H9 (cell line): ENCODE measurements at regions not wholly inside any gene's neighbourhood (a gene's known extent, or its start where the extent isn't known, plus 50 kb on each side); places are given as distances from the start of the nearest gene placed in this dataset.
A peak's percentile ranks its signal among the peaks of the same experiment; 100 is the strongest.

Source experiments
- DNase-seq: peaks from one replicate; pipeline ENCODE4 v3.0.0-alpha.2; 2017
- H2AFZ ChIP-seq: one replicate; pipeline ENCODE4 v1.6.1; 2013; ENCODE audit warnings: mild to moderate bottlenecking, low read length, control low read depth, moderate library complexity
- H2AK5ac ChIP-seq: 2 replicates; pipeline ENCODE4 v1.6.1; 2013; ENCODE audit warnings: low read length, control low read depth, mixed read lengths; ENCODE audit not compliant: insufficient read length
- H2BK120ac ChIP-seq: one replicate; pipeline ENCODE4 v1.6.1; 2013; ENCODE audit warnings: low read depth, mild to moderate bottlenecking, low read length, control low read depth, inconsistent platforms; ENCODE audit not compliant: poor library complexity, severe bottlenecking
- H2BK12ac ChIP-seq: 2 replicates; pipeline ENCODE4 v1.6.1; 2013; ENCODE audit warnings: low read length, control low read depth, mixed read lengths, low read depth; ENCODE audit not compliant: insufficient read length
- H2BK15ac ChIP-seq: 2 replicates; pipeline ENCODE4 v1.6.1; 2013; ENCODE audit warnings: low read depth, low read length, control low read depth
- H2BK20ac ChIP-seq: one replicate; pipeline ENCODE4 v1.6.1; 2013; ENCODE audit warnings: low read depth, mild to moderate bottlenecking, low read length, control low read depth, inconsistent platforms; ENCODE audit not compliant: poor library complexity, severe bottlenecking
- H2BK5ac ChIP-seq: 2 replicates; pipeline ENCODE4 v1.6.1; 2013; ENCODE audit warnings: low read length, control low read depth, mixed read lengths; ENCODE audit not compliant: insufficient read length
- H3K14ac ChIP-seq: 2 replicates; pipeline ENCODE4 v1.6.1; 2013; ENCODE audit warnings: low read length, control low read depth; ENCODE audit not compliant: insufficient read depth
- H3K18ac ChIP-seq: 2 replicates; pipeline ENCODE4 v1.6.1; 2013; ENCODE audit warnings: low read depth, mild to moderate bottlenecking, mixed read lengths, low read length, control low read depth; ENCODE audit not compliant: insufficient read length
- H3K23ac ChIP-seq: 2 replicates; pipeline ENCODE4 v1.6.1; 2013; ENCODE audit warnings: low read length, control low read depth, mixed read lengths, low read depth; ENCODE audit not compliant: insufficient read length
- H3K23me2 ChIP-seq: 2 replicates; pipeline ENCODE4 v1.6.1; 2013; ENCODE audit warnings: low read depth, mild to moderate bottlenecking, mixed read lengths, low read length, control low read depth; ENCODE audit not compliant: insufficient read length, poor library complexity, severe bottlenecking
- H3K27ac ChIP-seq: 2 replicates; pipeline ENCODE4 v1.5.1; 2013; ENCODE audit warnings: low read length, control low read depth, mixed read lengths, low read depth; ENCODE audit not compliant: insufficient read length
- H3K27me3 ChIP-seq: 2 replicates; pipeline ENCODE4 v1.6.1; 2013; ENCODE audit warnings: low read length, control low read depth, inconsistent platforms; ENCODE audit not compliant: insufficient read depth
- H3K4ac ChIP-seq: 2 replicates; pipeline ENCODE4 v1.6.1; 2013; ENCODE audit warnings: low read depth, mild to moderate bottlenecking, control low read depth, inconsistent platforms, low read length, moderate library complexity
- H3K4me1 ChIP-seq: 2 replicates; pipeline ENCODE4 v1.6.1; 2013; ENCODE audit warnings: low read length, control low read depth, inconsistent platforms; ENCODE audit not compliant: insufficient read depth
- H3K4me2 ChIP-seq: 2 replicates; pipeline ENCODE4 v1.6.1; 2013; ENCODE audit warnings: low read length, control low read depth, mixed read lengths; ENCODE audit not compliant: insufficient read length, insufficient read depth
- H3K56ac ChIP-seq: 2 replicates; pipeline ENCODE4 v1.6.1; 2013; ENCODE audit warnings: low read depth, mild to moderate bottlenecking, mixed read lengths, low read length, control low read depth; ENCODE audit not compliant: insufficient read length
- H3K79me1 ChIP-seq: 2 replicates; pipeline ENCODE4 v1.6.1; 2013; ENCODE audit warnings: low read depth, mild to moderate bottlenecking, moderate library complexity, low read length, control low read depth, inconsistent platforms; ENCODE audit not compliant: insufficient read depth, poor library complexity, severe bottlenecking
- H3K79me2 ChIP-seq: 2 replicates; pipeline ENCODE4 v1.6.1; 2013; ENCODE audit warnings: low read length, control low read depth, inconsistent platforms; ENCODE audit not compliant: insufficient read depth
- H3K9ac ChIP-seq: 2 replicates; pipeline ENCODE4 v1.6.1; 2013; ENCODE audit warnings: low read length, control low read depth, mixed read lengths; ENCODE audit not compliant: insufficient read length; ENCODE audit errors: extremely low read depth
- H3K9me3 ChIP-seq: one replicate; pipeline ENCODE4 v1.6.1; 2013; ENCODE audit warnings: low read depth, low read length, inconsistent platforms; ENCODE audit not compliant: control insufficient read depth
- H3T11ph ChIP-seq: one replicate; pipeline ENCODE4 v1.6.1; 2013; ENCODE audit warnings: mild to moderate bottlenecking, low read length, control low read depth, inconsistent platforms
- H4K20me1 ChIP-seq: one replicate; pipeline ENCODE4 v1.6.1; 2013; ENCODE audit not compliant: control insufficient read depth, insufficient read length, insufficient read depth
- H4K5ac ChIP-seq: 2 replicates; pipeline ENCODE4 v1.6.1; 2013; ENCODE audit warnings: low read depth, mild to moderate bottlenecking, mixed read lengths, low read length, control low read depth; ENCODE audit not compliant: insufficient read length
- H4K8ac ChIP-seq: replicated peaks from 2 replicates; pipeline ENCODE4 v1.6.1; 2013; ENCODE audit warnings: low read length, control low read depth, mixed read lengths, low read depth; ENCODE audit not compliant: insufficient read length
- H4K91ac ChIP-seq: 2 replicates; pipeline ENCODE4 v1.6.1; 2013; ENCODE audit warnings: low read depth, mild to moderate bottlenecking, moderate library complexity, mixed read lengths, low read length, control low read depth; ENCODE audit not compliant: insufficient read length
- H3K27ac Mint-ChIP-seq, 3 experiments: 2 replicates in 2 of 3; 3 replicates in 1 of 3; pipeline ENCODE4 v1.8.0; 2020 to 2021; ENCODE audit warnings: mixed read lengths in 3 of 3, mild to moderate bottlenecking in 1 of 3, moderate library complexity in 1 of 3
- H3K27me3 Mint-ChIP-seq: 2 replicates; pipeline ENCODE4 v1.8.0; 2021; ENCODE audit warnings: low read depth, mild to moderate bottlenecking, moderate library complexity, mixed read lengths
- H3K36me3 Mint-ChIP-seq, 3 experiments: 2 replicates in 2 of 3; 3 replicates in 1 of 3; pipeline ENCODE4 v1.8.0; 2020 to 2021; ENCODE audit warnings: low read depth in 3 of 3, mixed read lengths in 3 of 3; ENCODE audit not compliant: insufficient read depth in 1 of 3
- H3K4me1 Mint-ChIP-seq, 2 experiments: 2 replicates each; pipeline ENCODE4 v1.8.0; 2020; ENCODE audit warnings: mixed read lengths in 2 of 2
- H3K4me3 Mint-ChIP-seq, 2 experiments: 2 replicates in 1 of 2; 3 replicates in 1 of 2; pipeline ENCODE4 v1.8.0; 2020 to 2021; ENCODE audit warnings: mild to moderate bottlenecking in 2 of 2, mixed read lengths in 2 of 2, moderate library complexity in 1 of 2
- H3K9me3 Mint-ChIP-seq, 2 experiments: 2 replicates in 1 of 2; 3 replicates in 1 of 2; pipeline ENCODE4 v1.8.0; 2020; ENCODE audit warnings: mild to moderate bottlenecking in 2 of 2, mixed read lengths in 2 of 2, moderate library complexity in 1 of 2
- WGBS: extraction: QIAGEN DNeasy Blood & Tissue Kit; methylation state at CpG from one replicate; pipeline ENCODE4 v1.1.7; 2013; ENCODE audit warnings: missing lambda C conversion rate, low lambda C conversion rate, mixed read lengths; ENCODE audit not compliant: insufficient read length; ENCODE audit errors: extremely low coverage; 5-methylcytosine and 5-hydroxymethylcytosine counted together
- TF ChIP-seq, protein P1 (sequence below): fragments of 200-600 bp; sonication (generic); conservative IDR thresholded peaks from 3 replicates; pipeline ENCODE4 v1.8.0; 2021; ENCODE audit warnings: antibody characterized with exemption, mild to moderate bottlenecking

DNA sequence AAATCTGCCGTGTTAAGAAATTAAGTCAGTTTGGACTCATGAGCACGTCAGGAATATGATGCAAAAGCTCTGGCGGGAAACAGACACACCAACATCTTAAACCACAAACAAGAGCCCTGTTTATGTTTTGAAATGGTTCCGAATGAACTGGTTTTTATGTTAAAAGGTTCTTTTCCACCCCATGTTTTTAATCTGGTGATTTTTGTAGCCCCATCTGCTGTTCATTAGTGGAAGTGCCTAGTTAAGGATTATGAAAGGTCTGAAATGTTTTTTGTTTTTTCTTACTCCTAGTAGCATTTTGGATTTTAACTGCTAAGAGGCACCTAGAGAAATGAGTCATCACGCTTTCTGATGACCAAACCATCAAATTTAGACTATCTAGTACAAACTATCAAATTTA, 404.1 kb upstream of the MKI67 start:
- Histone ChIP-seq H4K8ac (no peak overlapping the region), H2BK15ac (no peak overlapping the region), H4K5ac (no peak overlapping the region), H2BK12ac (no peak overlapping the region), H4K20me1 (no peaks in the 10 kb centered on the region), H3K27me3 (no peaks in the 10 kb centered on the region), H2AFZ (no peak overlapping the region), H2BK5ac (no peak overlapping the region), H3K18ac (no peak overlapping the region), H4K91ac (no peak overlapping the region), H2BK20ac (no peak overlapping the region), H3K14ac (no peak overlapping the region), H2BK120ac (no peak overlapping the region), H3K9me3 (no peaks in the 10 kb centered on the region), H3K23ac (no peak overlapping the region), H3K9ac (no peak overlapping the region), H3K79me1 (no peaks in the 10 kb centered on the region), H3K79me2 (no peaks in the 10 kb centered on the region), H3K4me1 (peaks cover 7% of the 10 kb centered on the region; the same call in 1 of the 2 replicates), H3T11ph (no peak overlapping the region), H2AK5ac (no peak overlapping the region), H3K27ac (no peak overlapping the region), H3K4me2 (no peak overlapping the region), H3K23me2 (no peaks in the 10 kb centered on the region), H3K4ac (no peak overlapping the region), H3K56ac (no peak overlapping the region)
- peaks cover 30 to 40% of the 10 kb centered on the region in 2 experiments for H3K4me1 Mint-ChIP-seq
- no peak overlapping the region for H3K4me3 Mint-ChIP-seq
- no peak for DNase-seq
- H3K36me3 Mint-ChIP-seq: no peaks in the 10 kb centered on the region
- H3K27me3 Mint-ChIP-seq: peaks cover 2% of the 10 kb centered on the region; the same call in 1 of the 2 replicates
- no peak overlapping the region for H3K27ac Mint-ChIP-seq
- TF ChIP-seq, protein P1, sequence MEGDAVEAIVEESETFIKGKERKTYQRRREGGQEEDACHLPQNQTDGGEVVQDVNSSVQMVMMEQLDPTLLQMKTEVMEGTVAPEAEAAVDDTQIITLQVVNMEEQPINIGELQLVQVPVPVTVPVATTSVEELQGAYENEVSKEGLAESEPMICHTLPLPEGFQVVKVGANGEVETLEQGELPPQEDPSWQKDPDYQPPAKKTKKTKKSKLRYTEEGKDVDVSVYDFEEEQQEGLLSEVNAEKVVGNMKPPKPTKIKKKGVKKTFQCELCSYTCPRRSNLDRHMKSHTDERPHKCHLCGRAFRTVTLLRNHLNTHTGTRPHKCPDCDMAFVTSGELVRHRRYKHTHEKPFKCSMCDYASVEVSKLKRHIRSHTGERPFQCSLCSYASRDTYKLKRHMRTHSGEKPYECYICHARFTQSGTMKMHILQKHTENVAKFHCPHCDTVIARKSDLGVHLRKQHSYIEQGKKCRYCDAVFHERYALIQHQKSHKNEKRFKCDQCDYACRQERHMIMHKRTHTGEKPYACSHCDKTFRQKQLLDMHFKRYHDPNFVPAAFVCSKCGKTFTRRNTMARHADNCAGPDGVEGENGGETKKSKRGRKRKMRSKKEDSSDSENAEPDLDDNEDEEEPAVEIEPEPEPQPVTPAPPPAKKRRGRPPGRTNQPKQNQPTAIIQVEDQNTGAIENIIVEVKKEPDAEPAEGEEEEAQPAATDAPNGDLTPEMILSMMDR: peak; percentile 78
- no CpG with 5 or more reads among the region's 5 CpGs for WGBS
- peaks cover 0 to 2% of the 10 kb centered on the region in 2 experiments; a peak in 1 of 5 replicates for H3K9me3 Mint-ChIP-seq
